GM19025 (cell line): ENCODE measurements at regions not wholly inside any gene's neighbourhood (a gene's known extent, or its start where the extent isn't known, plus 50 kb on each side); places are given as distances from the start of the nearest gene placed in this dataset.

Experiments
- ATAC-seq: cut with Tn5 transposase; IDR thresholded peaks from one replicate; pipeline ENCODE4 v1.9.1; 2021; ENCODE audit warnings: mild to moderate bottlenecking, low read depth, moderate library complexity; ENCODE audit not compliant: unreplicated experiment

GRCh38 chr12:13454991-13455777 lies 258.7 kb downstream of the EMP1 start:
- ATAC-seq, result no peak

GRCh38 chr12:13452955-13453570 lies 256.5 kb downstream of the EMP1 start:
- no peak for ATAC-seq

GRCh38 chr12:13451776-13452175 lies 255.2 kb downstream of the EMP1 start:
- no peak for ATAC-seq

- ATAC-seq, result no peak
These were observed 253.9 kb downstream of the EMP1 start for GRCh38 chr12:13450231-13451080.

- ATAC-seq, result no peak
These were observed 247.6 kb downstream of the EMP1 start for GRCh38 chr12:13444076-13444475.

- ATAC-seq, result no peak
These were observed 247.0 kb downstream of the EMP1 start for GRCh38 chr12:13443498-13443897.

GRCh38 chr12:13443028-13443427 lies 246.5 kb downstream of the EMP1 start:
- no peak for ATAC-seq

GRCh38 chr12:13442457-13442856 lies 245.9 kb downstream of the EMP1 start:
- no peak for ATAC-seq

- ATAC-seq, result no peak
These were observed 244.3 kb downstream of the EMP1 start for GRCh38 chr12:13440844-13441243.

GRCh38 chr12:13437541-13437940 lies 241.0 kb downstream of the EMP1 start:
- ATAC-seq, result no peak

- no peak for ATAC-seq
These were observed 240.3 kb downstream of the EMP1 start for GRCh38 chr12:13436696-13437391.

GRCh38 chr12:13436182-13436581 lies 239.7 kb downstream of the EMP1 start:
- ATAC-seq, result no peak

GRCh38 chr12:13435235-13435933 lies 238.9 kb downstream of the EMP1 start:
- no peak for ATAC-seq

- no peak for ATAC-seq
These were observed 237.2 kb downstream of the EMP1 start for GRCh38 chr12:13433768-13434167.

- no peak for ATAC-seq
These were observed 234.5 kb downstream of the EMP1 start for GRCh38 chr12:13431041-13431440.

- no peak for ATAC-seq
These were observed 232.2 kb downstream of the EMP1 start for GRCh38 chr12:13428538-13429265.

- no peak for ATAC-seq
These were observed 229.2 kb downstream of the EMP1 start for GRCh38 chr12:13425766-13426165.

GRCh38 chr12:13422291-13422690 lies 225.8 kb downstream of the EMP1 start:
- ATAC-seq, result no peak

GRCh38 chr12:13417516-13417915 lies 221.0 kb downstream of the EMP1 start:
- ATAC-seq, result no peak
